ENCODE measurements at regions not wholly inside any gene's neighbourhood (a gene's known extent, or its start where the extent isn't known, plus 50 kb on each side); places are given as distances from the start of the nearest gene placed in this dataset.

GRCh38 chr6:155520078-155520477 lies 64.4 kb upstream of the NOX3 start:
- DNase-seq (ENCODE audit: low read depth): no peak
- H3K36me3 ChIP-seq (ENCODE audit: control insufficient read depth, insufficient read depth, low read length): no peaks in the 10 kb centered on the region
- no peak for TF ChIP-seq CTCF (IDR thresholded peaks at IDR 0.05; ENCODE audit: insufficient read depth, low read depth, low read length)
- POLR2A ChIA-PET: no interaction called here
- H3K4me3 ChIP-seq (ENCODE audit: low read depth, low read length): no peak overlapping the region
- H3K27me3 ChIP-seq (ENCODE audit: control insufficient read depth, insufficient read depth, low read length): no peaks in the 10 kb centered on the region
- CTCF ChIA-PET: interaction anchor here (0.6 to 1.3 kb wide), 3 partner anchors 15 to 1630 kb away, joined by 3 to 4 read pairs (median 3); no protein-coding TSS in a partner anchor

GRCh38 chr6:155519176-155519738 lies 63.6 kb upstream of the NOX3 start:
- ChIA-PET POLR2A (no interaction called here), CTCF (interaction anchor here (0.7 to 1.3 kb wide), 2 partner anchors 14 to 1631 kb away, joined by 3 to 4 read pairs; no protein-coding TSS in a partner anchor)
- no peak for DNase-seq (ENCODE audit: low read depth)
- Histone ChIP-seq H3K4me3 (ENCODE audit: low read depth, low read length) (no peak overlapping the region), H3K36me3 (ENCODE audit: control insufficient read depth, insufficient read depth, low read length) (no peaks in the 10 kb centered on the region), H3K27me3 (ENCODE audit: control insufficient read depth, insufficient read depth, low read length) (no peaks in the 10 kb centered on the region)
- TF ChIP-seq CTCF (IDR thresholded peaks at IDR 0.05; ENCODE audit: insufficient read depth, low read depth, low read length): no peak

DNA sequence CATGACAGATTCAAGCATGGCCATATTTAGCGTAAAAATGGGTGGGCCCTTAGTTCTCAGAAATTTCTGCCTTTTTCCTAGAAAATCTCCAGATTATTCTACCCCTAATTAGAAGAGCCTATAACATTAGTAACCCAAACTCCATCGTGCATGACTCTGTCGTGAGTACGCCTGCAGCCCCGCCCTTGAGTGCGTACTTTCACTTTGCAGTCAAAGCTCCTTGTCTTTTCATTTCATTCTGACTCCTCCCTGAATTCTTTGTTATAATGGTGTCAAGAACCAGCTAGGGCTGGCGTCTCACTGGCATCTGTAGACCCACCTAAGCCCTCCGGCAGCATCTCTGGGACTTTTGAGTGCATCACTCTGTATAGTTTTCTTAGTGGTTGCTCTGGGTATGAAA lies 61.7 kb upstream of the NOX3 start:
- H3K36me3 ChIP-seq (ENCODE audit: control insufficient read depth, insufficient read depth, low read length): no peaks in the 10 kb centered on the region
- TF ChIP-seq CTCF (IDR thresholded peaks at IDR 0.05; ENCODE audit: insufficient read depth, low read depth, low read length): no peak
- H3K4me3 ChIP-seq (ENCODE audit: low read depth, low read length): no peak overlapping the region
- no peaks in the 10 kb centered on the region for H3K27me3 ChIP-seq (ENCODE audit: control insufficient read depth, insufficient read depth, low read length)
- DNase-seq (ENCODE audit: low read depth): no peak
- POLR2A ChIA-PET: no interaction called here
- CTCF ChIA-PET: no interaction called here

DNA sequence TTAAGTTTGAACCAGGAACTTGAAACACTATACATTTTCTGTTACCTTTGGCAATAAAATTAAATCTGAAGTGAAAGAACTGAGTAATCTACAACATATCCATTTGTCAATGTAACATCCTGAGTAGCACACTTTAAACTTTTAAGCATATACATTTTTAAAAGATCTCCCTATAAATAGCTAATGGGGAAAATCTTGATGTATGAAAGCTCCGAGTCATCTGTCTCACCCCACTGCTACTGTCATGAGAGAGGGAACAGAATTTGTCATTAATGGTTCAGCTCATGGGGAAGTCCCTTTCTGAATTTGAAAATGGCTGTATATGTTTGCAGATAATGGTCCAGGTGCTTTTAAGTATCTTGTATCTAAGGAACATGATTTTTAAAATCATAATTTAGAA lies 55.2 kb upstream of the NOX3 start:
- ChIA-PET POLR2A (no interaction called here), CTCF (no interaction called here)
- no peak for TF ChIP-seq CTCF (IDR thresholded peaks at IDR 0.05; ENCODE audit: insufficient read depth, low read depth, low read length)

DNA sequence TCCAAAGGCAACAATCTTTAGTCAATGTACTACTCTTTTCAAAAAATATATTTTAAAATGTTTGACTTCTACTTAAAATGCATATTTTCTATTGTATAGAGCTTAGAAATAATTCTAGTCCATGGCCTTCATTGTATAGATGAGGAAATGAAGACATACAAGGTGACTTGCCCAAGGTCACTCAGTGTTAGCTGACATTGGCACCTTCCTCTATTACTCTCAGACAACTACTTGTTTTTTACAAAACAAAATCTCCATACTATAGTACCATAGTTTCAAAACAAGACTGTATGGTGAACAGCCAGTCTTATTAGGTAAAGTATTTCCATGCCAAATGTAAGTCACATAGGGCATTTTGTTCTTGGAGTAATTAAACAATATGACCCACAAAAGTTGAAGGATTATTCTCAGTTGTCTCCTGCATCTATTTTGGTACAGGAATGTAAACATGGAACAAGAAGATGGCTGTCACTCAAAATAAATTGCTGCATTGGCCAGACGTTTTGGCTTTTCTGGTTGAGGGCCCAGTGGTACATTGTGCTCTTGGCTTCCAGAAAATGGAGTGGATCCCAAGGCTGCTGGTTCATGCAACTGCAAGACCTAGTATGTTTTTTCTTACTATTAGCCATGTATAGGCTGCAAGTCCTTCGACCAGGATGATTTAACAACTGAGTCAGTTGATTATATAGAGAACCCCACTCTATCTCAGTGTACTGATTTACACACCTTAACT lies 54.3 kb upstream of the NOX3 start:
- Histone ChIP-seq H3K36me3 (ENCODE audit: control insufficient read depth, insufficient read depth, low read length) (no peaks in the 10 kb centered on the region), H3K4me3 (ENCODE audit: low read depth, low read length) (no peak overlapping the region), H3K27me3 (ENCODE audit: control insufficient read depth, insufficient read depth, low read length) (no peaks in the 10 kb centered on the region)
- POLR2A ChIA-PET: no interaction called here
- DNase-seq (ENCODE audit: low read depth): no peak
- CTCF ChIA-PET: no interaction called here
- no peak for TF ChIP-seq CTCF (IDR thresholded peaks at IDR 0.05; ENCODE audit: insufficient read depth, low read depth, low read length)

More for the DNA sequence above, 55.2 kb upstream of the NOX3 start:
- Histone ChIP-seq H3K4me3 (ENCODE audit: low read depth, low read length) (no peak overlapping the region), H3K27me3 (ENCODE audit: control insufficient read depth, insufficient read depth, low read length) (no peaks in the 10 kb centered on the region), H3K36me3 (ENCODE audit: control insufficient read depth, insufficient read depth, low read length) (no peaks in the 10 kb centered on the region)
- DNase-seq (ENCODE audit: low read depth): no peak
